OCI-M1 (cell line): ENCODE measurements at regions not wholly inside any gene's neighbourhood (a gene's known extent, or its start where the extent isn't known, plus 50 kb on each side); places are given as distances from the start of the nearest gene placed in this dataset.

Source experiments
- DNase-seq: peaks from one replicate; lab custom pipeline; 2025; lab: John Stamatoyannopoulos, UW

- no peak for DNase-seq
Observed at GRCh38 chr21:36532769-36533467, 53.0 kb upstream of the CLDN14 start.

DNA sequence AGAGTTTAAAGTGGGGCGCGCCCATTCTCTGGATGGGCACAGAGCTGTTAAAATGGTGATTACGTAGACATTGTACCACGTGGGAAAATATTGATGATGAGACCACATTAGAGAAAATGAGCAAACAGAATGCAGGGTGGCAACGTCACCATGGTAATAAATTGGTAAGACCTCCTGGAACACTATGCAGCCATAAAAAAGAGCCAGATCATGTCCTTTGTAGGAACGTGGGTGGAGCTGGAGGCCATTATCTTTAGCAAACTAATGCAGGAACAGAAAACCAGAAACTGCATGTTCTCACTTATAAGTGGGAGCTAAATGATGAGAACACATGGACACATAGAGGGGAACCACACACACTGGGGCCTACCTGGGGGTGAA, 53.5 kb upstream of the CLDN14 start:
- DNase-seq = no peak

- peak; percentile 24 for DNase-seq
Observed at GRCh38 chr21:36534656-36535055, 54.7 kb upstream of the CLDN14 start.

GRCh38 chr21:36535618-36536241, 55.8 kb upstream of the CLDN14 start:
- no peak for DNase-seq

- no peak for DNase-seq
Observed at GRCh38 chr21:36538761-36539160, 58.8 kb upstream of the CLDN14 start.

DNA sequence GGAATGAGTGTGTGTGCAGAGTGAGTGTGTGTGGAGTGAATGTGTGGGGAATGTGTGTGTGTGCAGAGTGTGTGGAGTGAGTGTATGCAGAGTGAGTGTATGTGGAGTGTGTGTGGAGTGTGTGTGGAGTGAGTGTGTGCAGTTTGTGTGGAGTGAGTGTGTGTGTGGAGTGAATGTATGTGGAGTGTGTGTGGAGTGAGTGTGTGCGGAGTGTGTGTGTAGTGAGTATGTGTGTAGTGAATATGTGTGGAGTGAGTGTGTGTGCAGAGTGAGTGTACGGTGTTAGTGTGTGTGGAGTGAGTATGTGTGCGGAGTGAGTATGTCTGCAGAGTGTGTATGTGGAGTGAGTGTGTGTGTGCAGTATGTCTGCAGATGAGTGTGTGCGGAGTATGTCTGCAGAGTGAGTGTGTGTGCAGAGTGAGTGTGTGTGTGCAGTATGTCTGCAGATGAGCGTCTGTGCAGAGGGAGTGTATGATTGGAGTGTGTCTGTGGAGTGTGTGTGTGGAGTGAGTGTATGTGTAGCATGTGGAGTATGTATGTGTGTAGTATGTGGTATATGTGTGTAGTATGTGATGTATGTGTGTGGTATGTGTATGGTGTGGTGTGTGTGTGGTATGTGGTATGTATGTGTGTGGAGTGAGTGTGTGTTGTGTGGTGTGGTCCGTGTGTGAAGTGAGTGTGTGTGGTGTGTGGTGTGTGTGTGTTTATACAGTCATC, 59.7 kb upstream of the CLDN14 start:
- DNase-seq = no peak

- no peak for DNase-seq
Observed at GRCh38 chr21:36540700-36541099, 60.8 kb upstream of the CLDN14 start.

DNA sequence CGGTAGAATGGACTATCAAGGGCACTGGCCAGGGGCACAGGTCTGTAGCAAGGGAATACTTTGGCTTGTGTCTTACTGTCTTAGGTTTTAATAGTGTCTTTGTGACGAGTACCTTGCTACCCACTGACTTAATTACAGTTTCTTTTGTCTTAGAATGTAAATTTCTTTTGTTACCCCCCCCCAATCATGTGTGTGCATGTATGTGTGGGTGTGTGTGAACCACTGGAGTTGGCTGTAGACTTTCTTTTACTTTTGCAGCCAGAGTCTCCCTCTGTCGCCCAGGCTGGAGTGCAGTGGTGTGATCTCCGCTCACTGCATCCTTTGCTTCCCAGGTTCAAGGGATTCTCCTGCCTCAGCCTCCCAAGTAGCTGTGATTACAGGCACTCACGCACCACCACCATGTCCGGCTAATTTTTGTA, 61.8 kb upstream of the CLDN14 start:
- DNase-seq = no peak

DNA sequence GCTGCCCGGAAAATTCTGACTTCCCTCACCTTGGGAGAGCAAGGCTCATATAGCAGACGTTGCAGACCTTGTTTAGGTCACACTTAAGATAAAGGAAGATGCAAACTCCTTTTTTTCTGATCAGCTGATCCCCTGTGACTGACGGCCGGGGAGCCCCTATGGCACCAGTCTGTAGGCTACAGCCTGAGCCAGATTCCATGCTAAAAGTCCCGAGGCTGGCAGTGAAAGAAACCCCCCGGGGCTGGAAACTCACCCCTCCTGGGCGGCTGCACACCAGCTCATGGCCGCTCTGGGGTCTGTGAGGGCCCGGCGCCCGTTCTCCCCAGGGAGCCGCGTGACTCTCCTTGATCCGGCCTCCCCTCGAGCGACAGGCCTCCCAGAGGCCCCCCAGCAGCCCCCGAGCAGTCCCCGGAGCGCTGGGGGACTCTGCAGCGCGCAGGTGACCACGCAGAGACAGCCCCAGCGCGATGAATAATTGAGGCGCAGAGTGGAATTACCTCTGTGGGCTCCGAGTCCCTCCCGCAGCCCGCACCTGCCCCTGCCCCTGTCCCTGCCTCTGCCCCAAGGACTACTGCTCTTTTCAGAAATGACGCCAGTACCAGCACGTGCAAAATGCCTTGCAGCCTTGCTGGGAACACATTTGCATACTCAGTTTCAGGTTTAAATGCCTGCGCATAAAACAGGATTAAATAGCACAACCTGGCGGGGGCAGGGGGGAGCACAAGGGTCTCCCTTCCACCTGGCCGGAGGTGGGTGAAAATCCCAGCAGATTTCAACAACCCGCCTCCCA, 62.6 kb upstream of the CLDN14 start:
- DNase-seq = no peak

- DNase-seq = no peak
Observed at GRCh38 chr21:36543924-36544323, 64.0 kb upstream of the CLDN14 start.

DNA sequence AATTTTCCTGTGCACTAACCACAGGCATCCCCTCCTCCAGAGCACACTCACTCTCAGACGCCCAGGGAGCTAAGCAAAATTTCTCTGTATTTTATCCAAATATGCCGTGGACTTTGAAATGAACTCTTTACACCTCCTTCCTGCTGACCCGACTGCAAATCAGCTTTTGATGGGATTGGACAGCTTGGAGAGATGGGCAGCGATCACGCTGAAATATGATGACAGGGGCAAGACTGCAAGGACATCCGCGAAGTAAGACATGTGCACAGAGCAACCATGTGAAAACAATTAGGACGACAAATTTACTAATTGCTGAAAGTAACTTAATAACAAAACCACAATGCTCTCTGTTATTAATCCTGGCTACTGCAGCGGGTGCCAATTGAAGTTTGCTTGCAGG, 64.6 kb upstream of the CLDN14 start:
- DNase-seq = no peak

DNA sequence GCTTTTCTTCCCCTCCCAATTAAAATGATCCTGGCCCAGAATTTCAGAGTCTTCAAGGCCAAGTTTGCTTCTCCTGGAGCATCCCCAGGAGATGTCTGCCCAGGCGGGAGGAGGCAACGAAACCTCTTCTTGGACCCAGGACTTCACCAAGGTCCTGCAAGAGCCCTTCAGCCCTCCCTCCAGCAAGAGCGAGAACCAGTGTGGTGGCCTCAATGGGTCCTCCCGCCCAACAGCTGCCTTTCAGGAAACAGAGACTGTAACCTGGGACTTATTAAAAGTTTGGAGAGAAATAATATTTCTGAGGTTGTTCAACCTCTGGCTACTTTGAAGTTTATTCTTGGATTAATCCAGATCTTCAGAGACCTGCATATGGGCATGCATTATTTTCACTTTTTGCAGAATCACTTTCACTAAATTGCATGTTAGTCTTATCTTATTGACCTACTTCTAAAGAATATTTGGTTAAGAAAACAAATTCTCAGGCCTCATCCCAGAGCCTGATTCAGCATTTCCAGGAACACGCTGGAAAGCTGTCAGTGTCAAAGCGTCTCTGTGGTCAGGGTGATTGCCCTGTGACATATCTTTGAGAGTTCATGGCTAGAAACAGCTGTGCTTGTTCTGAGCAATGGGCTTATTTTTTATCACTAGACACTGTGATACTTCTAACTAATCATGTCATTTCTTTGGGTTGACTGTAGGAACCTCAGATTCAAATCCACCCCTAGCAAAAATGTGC, 66.0 kb upstream of the CLDN14 start:
- DNase-seq = peak; percentile 48

DNA sequence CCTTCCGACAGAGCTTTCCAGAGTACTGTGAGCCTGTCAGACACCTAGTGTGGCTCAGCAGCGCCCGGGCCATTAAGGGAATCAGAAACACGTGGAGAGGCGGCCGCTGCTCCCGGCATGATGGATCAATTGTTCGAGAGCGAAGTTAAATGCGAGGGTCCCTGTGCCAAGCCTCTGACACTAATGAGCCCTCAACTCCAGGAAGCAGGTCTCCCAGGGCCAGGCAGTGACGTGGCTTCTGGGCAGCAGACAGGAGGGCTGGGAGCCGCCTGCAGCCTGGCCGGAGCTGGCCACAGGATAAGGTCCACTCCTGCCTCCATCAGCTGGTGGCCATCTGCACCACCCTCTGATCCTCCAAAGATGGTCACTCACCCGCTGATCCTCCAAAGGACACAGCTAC, 67.5 kb upstream of the CLDN14 start:
- DNase-seq = no peak

DNA sequence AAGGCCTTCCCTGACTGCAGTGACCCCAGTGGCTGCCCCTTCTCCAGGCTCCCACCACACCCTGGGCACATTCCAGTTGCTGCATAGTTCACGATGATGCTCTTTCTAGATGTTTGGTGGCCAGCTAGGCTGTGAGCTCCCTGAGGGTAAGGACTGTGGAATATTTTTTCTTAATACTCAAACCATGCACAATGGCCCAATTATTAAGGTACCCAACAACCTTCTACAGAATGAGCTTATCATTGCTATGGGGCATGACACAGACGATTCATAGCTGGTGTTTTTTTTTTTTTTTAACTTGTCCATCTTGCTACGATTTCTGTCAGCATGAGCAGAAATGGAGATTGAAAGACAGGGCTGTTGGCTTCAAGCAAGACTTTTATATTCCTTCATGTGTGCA, 68.9 kb upstream of the CLDN14 start:
- DNase-seq = no peak

- DNase-seq = no peak
Observed at GRCh38 chr21:36549470-36549869, 69.5 kb upstream of the CLDN14 start.

- no peak for DNase-seq
Observed at GRCh38 chr21:36550761-36551160, 70.8 kb upstream of the CLDN14 start.

- DNase-seq = no peak
Observed at GRCh38 chr21:36551321-36551720, 71.4 kb upstream of the CLDN14 start.

DNA sequence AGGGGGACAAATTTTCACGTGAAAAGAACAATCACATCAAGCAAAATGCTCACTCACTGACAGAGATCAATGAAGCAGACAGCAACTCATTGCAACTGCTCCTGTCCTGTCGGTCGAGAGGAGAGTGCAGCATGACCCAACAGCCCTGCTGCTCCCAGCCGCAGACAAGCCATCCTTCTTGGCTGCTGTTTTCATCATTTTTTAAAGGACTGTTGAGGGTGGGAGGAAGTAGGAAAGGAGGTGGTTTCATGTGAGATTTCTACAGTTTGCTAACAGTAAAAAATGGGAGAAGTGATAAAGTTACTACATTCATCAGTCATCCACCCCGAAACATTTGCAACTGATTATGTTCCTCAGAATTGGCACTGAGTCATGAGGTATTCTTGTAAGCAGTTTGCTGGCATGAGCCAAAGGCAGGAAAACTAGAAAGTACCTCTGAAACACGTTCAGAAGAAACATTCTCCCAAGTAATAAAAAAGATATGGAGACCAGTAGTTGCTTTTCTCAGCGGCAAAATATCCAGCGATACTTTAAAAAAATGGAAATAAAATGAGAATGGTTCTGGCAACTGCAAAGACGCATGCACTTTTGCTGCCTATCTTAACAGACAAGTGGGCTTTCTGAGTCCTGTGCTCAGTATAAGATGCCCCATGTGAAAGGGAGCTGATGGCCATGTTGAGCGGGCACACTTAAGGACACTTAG, 72.0 kb upstream of the CLDN14 start:
- peak; percentile 57 for DNase-seq

DNA sequence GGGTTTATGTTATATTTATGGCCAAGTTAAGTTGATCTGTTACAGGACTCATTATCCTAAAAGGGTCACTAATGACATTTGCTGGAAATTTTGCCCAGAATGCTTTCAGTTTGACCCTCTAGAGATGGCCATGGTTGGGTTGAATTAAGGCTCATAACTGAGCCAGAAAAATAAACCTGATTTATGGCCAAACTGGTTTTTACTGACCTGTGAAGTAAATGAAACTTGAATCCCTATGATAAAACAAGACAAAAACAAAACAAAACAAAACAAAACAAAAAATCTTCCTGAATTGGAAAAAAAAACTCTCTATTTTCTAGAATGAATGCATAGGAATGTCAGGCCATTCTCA, 72.5 kb upstream of the CLDN14 start:
- DNase-seq = no peak

GRCh38 chr21:36553406-36553805, 73.5 kb upstream of the CLDN14 start:
- DNase-seq = no peak

GRCh38 chr21:36554411-36555157, 74.7 kb upstream of the CLDN14 start:
- no peak for DNase-seq
